Stomach (tissue), 4 donors: ENCODE measurements at regions not wholly inside any gene's neighbourhood (a gene's known extent, or its start where the extent isn't known, plus 50 kb on each side); places are given as distances from the start of the nearest gene placed in this dataset.
"Not testable (repeated sequence)": the region's sequence is repeated elsewhere in the genome, so short reads cannot be mapped to it uniquely, and the experiment has no call there.

ENCODE experiments used
- CTCF ChIP-seq, 7 experiments: fragments of 450-650 bp in 4 of 7; fragments of 200-600 bp in 3 of 7; sonication (generic) in 3 of 7; IDR thresholded peaks; one replicate each; pipeline ENCODE4 v1.5.1; 2016 to 2019; ENCODE audit warnings: antibody characterized with exemption in 7 of 7, control low read depth in 2 of 7, mild to moderate bottlenecking in 1 of 7
- POLR2AphosphoS5 ChIP-seq, 3 donors: sonication (generic); formaldehyde crosslinking; IDR thresholded peaks; one replicate each; pipeline ENCODE4 v1.6.1; 2016; ENCODE audit warnings: antibody characterized with exemption in 3 of 3

- TF ChIP-seq CTCF, POLR2AphosphoS5 (IDR thresholded peaks at IDR 0.05): not testable (repeated sequence)
Measured at GRCh38 chr1:113305029-113305428, 85.3 kb upstream of the MAGI3 start.
